ENCODE measurements at regions not wholly inside any gene's neighbourhood (a gene's known extent, or its start where the extent isn't known, plus 50 kb on each side); places are given as distances from the start of the nearest gene placed in this dataset.

DNA sequence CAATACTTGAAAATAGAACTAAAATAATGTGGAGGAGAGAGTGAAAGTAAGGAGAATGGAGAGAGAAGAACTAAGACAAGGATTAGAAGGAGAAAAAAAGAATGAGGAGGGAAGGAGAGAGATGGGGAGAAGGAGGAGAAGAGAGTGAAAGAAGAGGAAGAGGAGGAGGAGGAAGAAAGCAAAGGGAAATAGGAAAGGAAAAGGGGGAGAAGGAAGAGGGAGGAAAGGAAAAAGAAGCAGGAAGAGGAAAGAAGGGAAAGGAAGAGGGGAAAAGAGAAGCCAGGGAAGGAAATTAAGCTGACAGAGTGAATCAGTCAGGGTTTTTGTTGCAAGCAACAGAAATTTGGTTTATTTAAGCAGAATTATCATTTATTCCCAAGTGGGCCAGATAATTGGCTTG is 241.7 kb upstream of the P2RY1 start:
- TF ChIP-seq EP300 (IDR thresholded peaks at IDR 0.05; ENCODE audit: low read length) (no peak), ATF7 (IDR thresholded peaks at IDR 0.05) (no peak), HDAC1 (IDR thresholded peaks at IDR 0.05) (no peak; a peak in 1 of 4 replicates), CHCHD3 (CRISPR knock-in tag; IDR thresholded peaks at IDR 0.05) (no peak), MED1 (CRISPR knock-in tag; IDR thresholded peaks at IDR 0.05; ENCODE audit: borderline replicate concordance) (no peak), LEF1 (IDR thresholded peaks at IDR 0.05) (no peak), POLR2AphosphoS5 (IDR thresholded peaks at IDR 0.05; ENCODE audit: control insufficient read depth, insufficient read depth, low read depth, low read length) (no peak), BRD4 (IDR thresholded peaks at IDR 0.05) (no peak), FOS (IDR thresholded peaks at IDR 0.05; ENCODE audit: extremely low read depth, insufficient read length) (no peak), FOXJ2 (tag; IDR thresholded peaks at IDR 0.05) (no peak)
- TF ChIP-seq, protein P1, sequence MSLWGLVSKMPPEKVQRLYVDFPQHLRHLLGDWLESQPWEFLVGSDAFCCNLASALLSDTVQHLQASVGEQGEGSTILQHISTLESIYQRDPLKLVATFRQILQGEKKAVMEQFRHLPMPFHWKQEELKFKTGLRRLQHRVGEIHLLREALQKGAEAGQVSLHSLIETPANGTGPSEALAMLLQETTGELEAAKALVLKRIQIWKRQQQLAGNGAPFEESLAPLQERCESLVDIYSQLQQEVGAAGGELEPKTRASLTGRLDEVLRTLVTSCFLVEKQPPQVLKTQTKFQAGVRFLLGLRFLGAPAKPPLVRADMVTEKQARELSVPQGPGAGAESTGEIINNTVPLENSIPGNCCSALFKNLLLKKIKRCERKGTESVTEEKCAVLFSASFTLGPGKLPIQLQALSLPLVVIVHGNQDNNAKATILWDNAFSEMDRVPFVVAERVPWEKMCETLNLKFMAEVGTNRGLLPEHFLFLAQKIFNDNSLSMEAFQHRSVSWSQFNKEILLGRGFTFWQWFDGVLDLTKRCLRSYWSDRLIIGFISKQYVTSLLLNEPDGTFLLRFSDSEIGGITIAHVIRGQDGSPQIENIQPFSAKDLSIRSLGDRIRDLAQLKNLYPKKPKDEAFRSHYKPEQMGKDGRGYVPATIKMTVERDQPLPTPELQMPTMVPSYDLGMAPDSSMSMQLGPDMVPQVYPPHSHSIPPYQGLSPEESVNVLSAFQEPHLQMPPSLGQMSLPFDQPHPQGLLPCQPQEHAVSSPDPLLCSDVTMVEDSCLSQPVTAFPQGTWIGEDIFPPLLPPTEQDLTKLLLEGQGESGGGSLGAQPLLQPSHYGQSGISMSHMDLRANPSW (CRISPR knock-in tag; IDR thresholded peaks at IDR 0.05), result no peak

All from K562 (cell line).